DND-41 (cell line): ENCODE measurements at regions not wholly inside any gene's neighbourhood (a gene's known extent, or its start where the extent isn't known, plus 50 kb on each side); places are given as distances from the start of the nearest gene placed in this dataset.

Experiments
- EZH2 ChIP-seq: IDR thresholded peaks from 3 replicates; pipeline ENCODE4 v1.6.1; 2012; ENCODE audit warnings: borderline replicate concordance, low read depth, mild to moderate bottlenecking, moderate library complexity, low read length, inconsistent platforms; ENCODE audit not compliant: severe bottlenecking
- TF ChIP-seq, protein P1 (sequence below): IDR thresholded peaks from 2 replicates; pipeline ENCODE4 v1.5.1; 2012; ENCODE audit warnings: borderline replicate concordance, low read length, moderate library complexity, mild to moderate bottlenecking; ENCODE audit not compliant: poor library complexity, severe bottlenecking; ENCODE audit errors: extremely low read depth

DNA sequence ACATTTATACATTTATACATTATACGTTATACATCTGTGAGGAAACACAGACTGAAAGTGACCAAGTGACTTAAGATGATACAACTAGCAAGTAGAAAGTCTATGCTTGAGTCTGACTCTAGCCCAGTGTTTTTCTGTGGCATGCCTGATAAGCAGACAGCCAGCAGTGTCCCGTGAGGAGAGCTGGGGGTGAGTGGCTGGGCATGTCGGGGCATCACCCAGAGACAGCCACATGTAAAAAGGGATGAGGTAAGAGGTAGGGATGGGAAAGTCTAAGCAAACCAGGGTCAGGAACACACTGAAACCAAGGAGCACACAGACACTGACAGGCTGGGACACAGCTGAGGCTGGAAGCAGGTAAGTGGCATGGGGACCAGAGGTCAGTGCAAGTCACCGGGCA, 333.2 kb downstream of the FOXO1 start:
- TF ChIP-seq, protein P1, sequence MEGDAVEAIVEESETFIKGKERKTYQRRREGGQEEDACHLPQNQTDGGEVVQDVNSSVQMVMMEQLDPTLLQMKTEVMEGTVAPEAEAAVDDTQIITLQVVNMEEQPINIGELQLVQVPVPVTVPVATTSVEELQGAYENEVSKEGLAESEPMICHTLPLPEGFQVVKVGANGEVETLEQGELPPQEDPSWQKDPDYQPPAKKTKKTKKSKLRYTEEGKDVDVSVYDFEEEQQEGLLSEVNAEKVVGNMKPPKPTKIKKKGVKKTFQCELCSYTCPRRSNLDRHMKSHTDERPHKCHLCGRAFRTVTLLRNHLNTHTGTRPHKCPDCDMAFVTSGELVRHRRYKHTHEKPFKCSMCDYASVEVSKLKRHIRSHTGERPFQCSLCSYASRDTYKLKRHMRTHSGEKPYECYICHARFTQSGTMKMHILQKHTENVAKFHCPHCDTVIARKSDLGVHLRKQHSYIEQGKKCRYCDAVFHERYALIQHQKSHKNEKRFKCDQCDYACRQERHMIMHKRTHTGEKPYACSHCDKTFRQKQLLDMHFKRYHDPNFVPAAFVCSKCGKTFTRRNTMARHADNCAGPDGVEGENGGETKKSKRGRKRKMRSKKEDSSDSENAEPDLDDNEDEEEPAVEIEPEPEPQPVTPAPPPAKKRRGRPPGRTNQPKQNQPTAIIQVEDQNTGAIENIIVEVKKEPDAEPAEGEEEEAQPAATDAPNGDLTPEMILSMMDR = no peak
- TF ChIP-seq EZH2 = no peak
